ENCODE measurements at regions not wholly inside any gene's neighbourhood (a gene's known extent, or its start where the extent isn't known, plus 50 kb on each side); places are given as distances from the start of the nearest gene placed in this dataset.

GRCh38 chr1:212500351-212500750, 67.6 kb downstream of the NENF start:
- intact Hi-C loops (cut with micrococcal nuclease; ENCODE audit: unreplicated experiment) = no loop called here
- H3K79me2 ChIP-seq (ENCODE audit: control insufficient read depth, insufficient read depth, low read length) = no peaks in the 10 kb centered on the region
- H4K20me1 ChIP-seq (ENCODE audit: control insufficient read depth, insufficient read depth) = no peaks in the 10 kb centered on the region
- WGBS (ENCODE audit: insufficient coverage, insufficient replicate concordance, low lambda C conversion rate, missing lambda C conversion rate) = 60% methylated on average over 6 of the region's 6 CpGs
- in situ Hi-C loops (cut with MboI) = no loop called here
- FAIRE-seq (no peak), DNase-seq (ENCODE audit: low read depth, low spot score) (no peak), ATAC-seq (no peak)
- BruUV-seq (replicated peaks) = no TSS peak
- no peak overlapping the region for H3K9ac ChIP-seq (ENCODE audit: control insufficient read depth, insufficient read depth, low read length)
- RAD21 ChIA-PET (ENCODE audit: unreplicated experiment) = no interaction called here
- no peak overlapping the region for H3K27ac ChIP-seq (ENCODE audit: control insufficient read depth, insufficient read depth)
- SMC1A ChIA-PET (ENCODE audit: uncharacterized antibody, unreplicated experiment) = interaction anchor here (0.5 kb wide), 1 partner anchor 432 kb away, joined by 3 read pairs; no protein-coding TSS in a partner anchor
- H3K4me2 ChIP-seq (ENCODE audit: control insufficient read depth, insufficient read depth) = no peak overlapping the region
- no peaks in the 10 kb centered on the region; the same call in 2 of the 3 replicates for H3K9me3 ChIP-seq (replicated peaks; ENCODE audit: control insufficient read depth, insufficient read depth, low read length)
- H2AFZ ChIP-seq (ENCODE audit: control insufficient read depth, low read depth, low read length) = no peak overlapping the region
- no peaks in the 10 kb centered on the region for H3K36me3 ChIP-seq (ENCODE audit: control insufficient read depth in 2 of 2, insufficient read depth in 2 of 2, low read length in 1 of 2)
- H3K4me1 ChIP-seq (ENCODE audit: control insufficient read depth, insufficient read depth, low read length) = peaks cover 22% of the 10 kb centered on the region
- H3K27me3 ChIP-seq (replicated peaks in 1 of 2; ENCODE audit: control insufficient read depth in 2 of 2, insufficient read depth in 2 of 2, low read length in 1 of 2) = no peaks in the 10 kb centered on the region
- POLR2A ChIA-PET = no interaction called here
- no peak overlapping the region for H3K4me3 ChIP-seq
- CTCF ChIA-PET = interaction anchor here (0.9 kb wide), 1 partner anchor 24 kb away, joined by 3 read pairs; no protein-coding TSS in a partner anchor
- TF ChIP-seq EZH2 (IDR thresholded peaks at IDR 0.05; ENCODE audit: borderline replicate concordance, control insufficient read depth, low read depth, low read length) (no peak), ETV6 (conservative IDR thresholded peaks at IDR 0.05 in 1 of 2, IDR thresholded peaks at IDR 0.05 in 1 of 2; ENCODE audit: borderline replicate concordance in 1 of 2, low read depth in 1 of 2) (no peak), WRNIP1 (IDR thresholded peaks at IDR 0.05; ENCODE audit: borderline replicate concordance, low read depth, low read length) (no peak), ZNF687 (IDR thresholded peaks at IDR 0.05) (no peak), TCF7 (IDR thresholded peaks at IDR 0.05; ENCODE audit: borderline replicate concordance) (no peak), ELK1 (IDR thresholded peaks at IDR 0.05; ENCODE audit: low read depth, low read length) (no peak), RCOR1 (conservative IDR thresholded peaks at IDR 0.05; ENCODE audit: low read depth, low read length) (no peak), MYC (IDR thresholded peaks at IDR 0.05; ENCODE audit: insufficient read depth, insufficient read length, insufficient replicate concordance, low read length, severe bottlenecking) (no peak), HDAC2 (IDR thresholded peaks at IDR 0.05) (no peak), POLR2AphosphoS2 (IDR thresholded peaks at IDR 0.05; ENCODE audit: low read depth, low read length) (no peak), BCL11A (IDR thresholded peaks at IDR 0.05; ENCODE audit: low read depth, low read length) (no peak), CHD4 (IDR thresholded peaks at IDR 0.05) (no peak), ZNF384 (IDR thresholded peaks at IDR 0.05; ENCODE audit: borderline replicate concordance, low read depth, low read length) (no peak), RBBP5 (conservative IDR thresholded peaks at IDR 0.05) (no peak), IRF4 (IDR thresholded peaks at IDR 0.05; ENCODE audit: low read depth, low read length) (no peak), GABPA (IDR thresholded peaks at IDR 0.05; ENCODE audit: low read depth) (no peak), MEF2B (IDR thresholded peaks at IDR 0.05; ENCODE audit: partially characterized antibody, poor library complexity, severe bottlenecking) (no peak), ZBTB4 (CRISPR knock-in tag; IDR thresholded peaks at IDR 0.05) (no peak)
